HUES64 (cell line): ENCODE measurements at regions not wholly inside any gene's neighbourhood (a gene's known extent, or its start where the extent isn't known, plus 50 kb on each side); places are given as distances from the start of the nearest gene placed in this dataset.

Source experiments
- H3K27ac ChIP-seq: 2 replicates; pipeline ENCODE4 v1.7.0; 2013; ENCODE audit warnings: low read depth, low read length, inconsistent platforms
- H3K27me3 ChIP-seq: 2 replicates; pipeline ENCODE4 v1.6.1; 2013; ENCODE audit warnings: mild to moderate bottlenecking, low read length; ENCODE audit not compliant: insufficient read depth
- H3K36me3 ChIP-seq: 2 replicates; pipeline ENCODE4 v1.6.1; 2013; ENCODE audit warnings: mild to moderate bottlenecking, low read length; ENCODE audit not compliant: insufficient read depth
- H3K4me1 ChIP-seq: 2 replicates; pipeline ENCODE4 v1.6.1; 2013; ENCODE audit warnings: mild to moderate bottlenecking, low read length, moderate library complexity; ENCODE audit not compliant: insufficient read depth
- H3K4me3 ChIP-seq: 2 replicates; pipeline ENCODE4 v1.5.1; 2013; ENCODE audit warnings: mild to moderate bottlenecking, low read length, moderate library complexity
- H3K9ac ChIP-seq: 2 replicates; pipeline ENCODE4 v1.6.1; 2013; ENCODE audit warnings: mild to moderate bottlenecking, low read depth, low read length
- H3K9me3 ChIP-seq: 2 replicates; pipeline ENCODE4 v1.6.1; 2013; ENCODE audit warnings: low read depth, low read length; ENCODE audit not compliant: insufficient read depth
- WGBS: fragments of 150-250, 120-280 bp; methylation state at CpG from one replicate; pipeline ENCODE4 v1.1.7; 2013; ENCODE audit warnings: missing lambda C conversion rate; 5-methylcytosine and 5-hydroxymethylcytosine counted together

GRCh38 chr5:167530548-167530947, 760.9 kb upstream of the WWC1 start:
- no peak overlapping the region for H3K27ac ChIP-seq
- no peaks in the 10 kb centered on the region for H3K27me3 ChIP-seq
- no peaks in the 10 kb centered on the region for H3K9me3 ChIP-seq
- peaks cover 20% of the 10 kb centered on the region for H3K4me1 ChIP-seq
- 89% methylated on average over 13 of the region's 13 CpGs for WGBS
- no peak overlapping the region for H3K9ac ChIP-seq
- H3K36me3 ChIP-seq, result no peaks in the 10 kb centered on the region
- H3K4me3 ChIP-seq, result no peak overlapping the region

DNA sequence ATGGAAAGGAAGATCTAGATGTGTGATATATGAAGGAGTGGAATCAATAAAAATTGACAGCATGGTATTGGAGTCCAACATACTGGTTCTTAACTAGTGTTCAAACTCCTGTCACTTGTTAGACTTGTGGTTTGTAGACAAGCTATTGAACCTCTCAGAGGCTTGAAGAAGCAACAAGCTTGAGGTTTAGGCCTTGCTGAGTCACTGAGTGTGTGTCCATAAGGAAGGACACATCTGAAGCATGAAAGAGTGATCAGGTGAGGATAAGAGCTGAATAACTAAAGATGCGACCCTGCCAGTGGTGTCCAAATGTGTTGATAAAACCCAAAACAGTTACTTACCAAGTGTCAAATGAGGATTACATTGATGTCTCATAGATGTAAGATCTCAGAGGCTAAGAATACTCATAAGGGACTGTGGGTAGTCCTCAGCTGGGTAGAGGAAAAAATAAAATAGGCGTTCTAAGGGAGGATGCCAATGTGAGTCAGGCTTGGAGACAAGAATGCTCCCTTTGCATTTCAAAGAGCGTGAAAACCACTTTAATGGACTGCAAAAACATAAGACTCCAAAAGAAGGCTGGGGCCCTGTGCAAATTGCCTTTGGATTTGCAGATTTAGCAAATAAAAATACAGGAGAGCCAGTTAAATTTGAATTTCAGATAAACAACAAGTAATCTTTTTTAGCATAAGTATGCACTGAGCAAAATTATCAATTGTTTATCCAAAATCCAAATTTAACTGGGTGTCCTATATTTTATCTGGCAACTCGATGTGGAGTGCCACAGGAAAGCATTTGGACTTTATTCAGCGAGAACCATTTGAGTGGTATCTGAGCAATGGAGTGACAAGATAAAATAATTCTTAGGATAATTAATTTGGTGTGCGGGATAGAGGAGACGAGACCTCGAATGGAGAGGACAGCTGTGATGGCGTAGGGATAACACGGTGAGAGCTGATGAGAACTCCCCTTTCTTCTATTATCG, 757.3 kb upstream of the WWC1 start:
- Histone ChIP-seq H3K4me1 (peaks cover 14% of the 10 kb centered on the region; the same call in 1 of the 2 replicates), H3K27ac (no peak overlapping the region)
- WGBS, result 87% methylated on average over 11 of the region's 11 CpGs

GRCh38 chr5:167539747-167540146, 751.7 kb upstream of the WWC1 start:
- Histone ChIP-seq H3K9me3 (no peaks in the 10 kb centered on the region), H3K36me3 (no peaks in the 10 kb centered on the region), H3K9ac (no peak overlapping the region), H3K27ac (no peak overlapping the region), H3K4me3 (no peak overlapping the region), H3K4me1 (no peaks in the 10 kb centered on the region), H3K27me3 (no peaks in the 10 kb centered on the region)
- WGBS, result 99% methylated on average over 4 of the region's 5 CpGs

More for the DNA sequence above, 757.3 kb upstream of the WWC1 start:
- H3K9me3 ChIP-seq, result no peaks in the 10 kb centered on the region
- H3K4me3 ChIP-seq, result no peak overlapping the region
- no peaks in the 10 kb centered on the region for H3K36me3 ChIP-seq
- no peaks in the 10 kb centered on the region for H3K27me3 ChIP-seq
- no peak overlapping the region for H3K9ac ChIP-seq

- Histone ChIP-seq H3K27me3 (no peaks in the 10 kb centered on the region), H3K4me3 (no peak overlapping the region), H3K9ac (no peak overlapping the region), H3K27ac (no peak overlapping the region), H3K9me3 (no peaks in the 10 kb centered on the region), H3K4me1 (peaks cover 20% of the 10 kb centered on the region), H3K36me3 (no peaks in the 10 kb centered on the region)
- WGBS, result 93% methylated on average over 4 of the region's 4 CpGs
Observed at GRCh38 chr5:167546270-167546669, 745.2 kb upstream of the WWC1 start.

DNA sequence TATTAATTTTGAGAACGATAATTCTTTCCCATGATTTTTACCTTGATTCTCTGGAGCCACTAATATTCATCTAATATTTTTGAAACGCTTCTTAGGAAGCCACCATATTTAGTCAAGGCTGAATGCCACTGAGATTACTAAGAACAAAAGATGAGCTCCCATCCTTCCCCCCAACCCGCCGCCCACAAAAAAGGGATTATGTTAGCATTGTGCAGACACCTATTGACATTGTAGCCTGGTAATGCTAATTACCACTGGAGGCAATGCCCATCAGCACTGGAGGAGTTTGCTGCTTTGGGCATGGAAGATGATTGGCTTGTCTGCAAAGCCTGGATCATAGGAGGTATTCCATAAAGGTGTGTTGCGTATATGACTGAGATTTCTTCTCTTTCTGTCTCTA, 739.1 kb upstream of the WWC1 start:
- Histone ChIP-seq H3K9me3 (no peaks in the 10 kb centered on the region), H3K27me3 (no peaks in the 10 kb centered on the region), H3K36me3 (no peaks in the 10 kb centered on the region), H3K4me1 (peaks cover 28% of the 10 kb centered on the region), H3K27ac (no peak overlapping the region), H3K4me3 (no peak overlapping the region), H3K9ac (no peak overlapping the region)
- WGBS, result 95% methylated on average over 5 of the region's 5 CpGs

- Histone ChIP-seq H3K36me3 (no peaks in the 10 kb centered on the region), H3K9ac (no peak overlapping the region), H3K27me3 (no peaks in the 10 kb centered on the region), H3K4me1 (peaks cover 28% of the 10 kb centered on the region), H3K4me3 (no peak overlapping the region), H3K9me3 (no peaks in the 10 kb centered on the region), H3K27ac (no peak overlapping the region)
- WGBS, result 94% methylated on average over 2 of the region's 2 CpGs
Observed at GRCh38 chr5:167553511-167553910, 737.9 kb upstream of the WWC1 start.

DNA sequence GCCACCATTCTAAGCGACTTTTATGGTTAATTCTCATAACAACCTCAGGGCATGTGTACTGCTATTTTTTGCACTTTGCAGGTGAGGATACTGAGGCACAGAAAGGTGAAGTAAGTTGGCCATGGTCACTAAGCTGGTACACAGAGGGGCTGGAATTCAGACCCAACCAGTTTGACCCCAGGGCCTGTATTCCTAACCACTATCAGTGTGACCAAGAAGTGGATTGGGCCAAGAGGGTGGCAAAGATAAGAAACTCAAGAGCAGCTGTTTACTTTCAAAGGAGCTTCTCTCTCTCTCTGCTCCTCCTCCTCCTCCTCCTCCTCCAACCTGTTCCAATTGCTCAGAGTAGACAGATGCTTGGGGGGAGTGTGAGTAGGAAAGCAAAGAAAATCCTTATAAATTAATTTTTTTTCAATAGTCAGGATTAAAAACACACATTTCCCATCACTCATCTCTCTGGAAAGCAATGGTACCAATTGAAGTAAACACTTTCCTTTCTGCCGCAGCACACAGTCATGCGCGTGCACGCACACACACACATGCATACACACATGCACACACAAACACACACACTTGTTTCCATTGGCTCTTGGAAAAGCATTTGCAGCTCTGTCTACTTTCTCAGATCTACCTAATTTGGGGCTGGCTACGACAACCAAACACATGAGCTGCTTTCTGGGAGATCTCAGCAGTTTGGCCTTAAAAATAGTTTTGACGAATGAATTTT, 736.7 kb upstream of the WWC1 start:
- H3K27me3 ChIP-seq, result no peaks in the 10 kb centered on the region
- no peaks in the 10 kb centered on the region; the same call in 1 of the 2 replicates for H3K9me3 ChIP-seq
- no peak overlapping the region for H3K27ac ChIP-seq
- no peak overlapping the region for H3K4me3 ChIP-seq
- WGBS, result 97% methylated on average over 7 of the region's 7 CpGs
- H3K9ac ChIP-seq, result no peak overlapping the region
- no peaks in the 10 kb centered on the region for H3K36me3 ChIP-seq
- H3K4me1 ChIP-seq, result peaks cover 16% of the 10 kb centered on the region

DNA sequence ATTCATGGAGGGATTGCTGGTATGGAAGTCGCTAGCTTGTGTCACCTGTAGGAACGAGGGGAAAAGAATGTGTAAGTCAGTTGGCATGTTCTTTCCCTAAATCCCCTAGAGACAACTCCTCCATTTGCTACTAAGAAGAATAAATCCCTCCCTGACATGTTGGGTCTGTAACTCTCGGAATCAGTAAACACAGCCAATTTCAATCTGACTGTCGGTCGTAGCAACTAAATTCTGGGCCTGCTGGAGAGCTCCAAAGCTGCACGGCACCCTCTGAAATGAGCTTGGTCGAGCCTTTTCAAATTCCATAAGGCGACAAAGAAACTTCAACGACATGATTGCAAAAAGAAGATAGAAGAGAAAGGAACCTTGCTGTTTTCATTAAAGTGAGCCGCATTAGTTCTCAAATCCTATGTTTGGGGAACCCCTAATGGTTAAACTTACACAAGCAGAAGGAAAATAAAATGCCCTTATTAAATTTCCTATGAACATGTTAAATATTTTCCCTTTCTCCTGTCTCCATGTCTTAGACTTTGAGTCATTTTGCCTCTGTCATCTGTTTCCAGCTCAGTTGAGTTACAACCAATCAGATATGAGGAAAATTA, 735.8 kb upstream of the WWC1 start:
- no peaks in the 10 kb centered on the region; the same call in 1 of the 2 replicates for H3K9me3 ChIP-seq
- no peak overlapping the region for H3K27ac ChIP-seq
- WGBS, result 70% methylated on average over 10 of the region's 10 CpGs
- no peaks in the 10 kb centered on the region for H3K27me3 ChIP-seq
- H3K4me3 ChIP-seq, result no peak overlapping the region
- no peak overlapping the region for H3K9ac ChIP-seq
- H3K36me3 ChIP-seq, result no peaks in the 10 kb centered on the region
- H3K4me1 ChIP-seq, result peaks cover 9% of the 10 kb centered on the region; the same call in 1 of the 2 replicates

DNA sequence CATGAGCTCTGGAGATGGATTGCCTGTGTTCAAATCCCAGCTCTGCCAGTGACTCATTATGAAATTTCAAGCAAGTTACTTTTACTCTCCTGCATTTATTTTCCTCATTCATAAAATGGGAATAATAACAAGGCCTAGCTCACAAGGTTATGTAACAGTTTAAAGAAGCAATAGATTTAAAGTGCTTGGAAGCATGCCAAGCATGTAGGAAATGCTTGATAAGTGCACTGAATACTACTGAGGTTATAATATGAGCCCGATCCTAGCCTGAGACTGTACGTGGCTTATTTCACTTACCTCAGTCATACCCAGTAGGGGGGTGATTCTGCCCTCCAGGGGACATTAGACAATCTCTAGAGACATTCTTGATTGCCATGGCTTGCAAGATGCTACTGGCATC, 734.1 kb upstream of the WWC1 start:
- Histone ChIP-seq H3K4me3 (no peak overlapping the region), H3K27me3 (no peaks in the 10 kb centered on the region), H3K36me3 (no peaks in the 10 kb centered on the region), H3K27ac (no peak overlapping the region), H3K4me1 (peaks cover 18% of the 10 kb centered on the region; the same call in 1 of the 2 replicates), H3K9ac (no peak overlapping the region), H3K9me3 (no peaks in the 10 kb centered on the region; the same call in 1 of the 2 replicates)
- WGBS, result 96% methylated on average over 2 of the region's 2 CpGs

DNA sequence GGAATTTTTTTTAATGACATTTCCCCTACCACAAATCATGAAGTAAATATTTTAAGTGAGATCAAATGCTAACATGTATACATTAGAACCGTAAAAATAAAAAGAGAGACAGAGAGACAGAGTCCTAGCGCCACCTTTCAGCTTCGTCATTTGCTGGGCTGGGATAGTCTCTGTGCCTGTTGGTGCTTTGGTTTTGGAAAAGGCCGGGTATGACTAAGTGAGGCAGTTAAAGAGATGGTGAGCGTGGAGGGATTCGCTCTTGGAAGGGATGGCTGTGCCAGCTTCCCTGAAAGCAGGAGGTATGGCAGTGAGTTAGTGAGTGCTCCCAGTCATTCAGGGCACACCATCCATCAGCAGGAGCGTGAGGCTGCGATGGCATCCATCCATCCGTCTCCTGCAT, 729.6 kb upstream of the WWC1 start:
- Histone ChIP-seq H3K9me3 (no peaks in the 10 kb centered on the region; the same call in 1 of the 2 replicates), H3K36me3 (no peaks in the 10 kb centered on the region), H3K4me3 (no peak overlapping the region), H3K4me1 (peaks cover 10% of the 10 kb centered on the region; the same call in 1 of the 2 replicates), H3K27ac (no peak overlapping the region), H3K9ac (no peak overlapping the region), H3K27me3 (no peaks in the 10 kb centered on the region)
- WGBS, result 68% methylated on average over 9 of the region's 9 CpGs

GRCh38 chr5:167564275-167564674, 727.2 kb upstream of the WWC1 start:
- WGBS, result 83% methylated on average over 1 of the region's 1 CpG
- H3K36me3 ChIP-seq, result no peaks in the 10 kb centered on the region

More at GRCh38 chr5:167564275-167564674, 727.2 kb upstream of the WWC1 start:
- no peak overlapping the region for H3K27ac ChIP-seq
- H3K9me3 ChIP-seq, result no peaks in the 10 kb centered on the region
- peaks cover 10% of the 10 kb centered on the region; the same call in 1 of the 2 replicates for H3K4me1 ChIP-seq
- H3K27me3 ChIP-seq, result no peaks in the 10 kb centered on the region
- no peak overlapping the region for H3K4me3 ChIP-seq
- H3K9ac ChIP-seq, result no peak overlapping the region
